Neuronal stem cell (in vitro differentiated cells): ENCODE measurements at regions not wholly inside any gene's neighbourhood (a gene's known extent, or its start where the extent isn't known, plus 50 kb on each side); places are given as distances from the start of the nearest gene placed in this dataset.

Source experiments
- DNase-seq: peaks from one replicate; pipeline ENCODE4 v3.0.0-alpha.2; 2013; ENCODE audit warnings: low spot score
- H2AFZ ChIP-seq: one replicate; pipeline ENCODE4 v1.6.1; 2013; ENCODE audit warnings: mild to moderate bottlenecking, low read length, inconsistent platforms
- H2AK5ac ChIP-seq: 2 replicates; pipeline ENCODE4 v1.6.1; 2013; ENCODE audit warnings: low read depth, mild to moderate bottlenecking, inconsistent platforms, low read length, moderate library complexity, mixed read lengths
- H2BK120ac ChIP-seq: 2 replicates; pipeline ENCODE4 v1.6.1; 2013; ENCODE audit warnings: low read depth, mild to moderate bottlenecking, inconsistent platforms, low read length, moderate library complexity, mixed read lengths
- H2BK12ac ChIP-seq: one replicate; pipeline ENCODE4 v1.6.1; 2013; ENCODE audit warnings: low read length, inconsistent platforms
- H2BK15ac ChIP-seq: 2 replicates; pipeline ENCODE4 v1.6.1; 2013; ENCODE audit warnings: mild to moderate bottlenecking, low read length, inconsistent platforms, mixed read lengths
- H2BK5ac ChIP-seq: one replicate; pipeline ENCODE4 v1.6.1; 2013; ENCODE audit warnings: inconsistent platforms, mild to moderate bottlenecking, low read length, moderate library complexity
- H3K14ac ChIP-seq: one replicate; pipeline ENCODE4 v1.6.1; 2013; ENCODE audit warnings: low read length, inconsistent platforms
- H3K18ac ChIP-seq: 2 replicates; pipeline ENCODE4 v1.6.1; 2013; ENCODE audit warnings: low read length, inconsistent platforms
- H3K23ac ChIP-seq: 2 replicates; pipeline ENCODE4 v1.6.1; 2013; ENCODE audit warnings: low read depth, mild to moderate bottlenecking, mixed read lengths, low read length, inconsistent platforms; ENCODE audit not compliant: poor library complexity
- H3K27ac ChIP-seq: replicated peaks from 3 replicates; pipeline ENCODE4 v1.5.1; 2013; ENCODE audit warnings: low read length, inconsistent platforms
- H3K27me3 ChIP-seq, 3 experiments: 2 replicates each; pipeline ENCODE4 v1.6.1; 2013; ENCODE audit warnings: low read length in 3 of 3, mild to moderate bottlenecking in 2 of 3, inconsistent platforms in 1 of 3, low read depth in 1 of 3, mixed read lengths in 1 of 3, moderate library complexity in 1 of 3; ENCODE audit not compliant: control insufficient read depth in 3 of 3, insufficient read depth in 3 of 3
- H3K36me3 ChIP-seq, 2 donors: replicated peaks in 1 of 2; 2 replicates each; pipeline ENCODE4 v1.6.1; 2013; ENCODE audit warnings: low read length in 2 of 2; ENCODE audit not compliant: control insufficient read depth in 2 of 2, insufficient read depth in 2 of 2
- H3K4ac ChIP-seq: 2 replicates; pipeline ENCODE4 v1.6.1; 2013; ENCODE audit warnings: inconsistent platforms, mild to moderate bottlenecking, low read length, moderate library complexity
- H3K4me1 ChIP-seq, 2 donors: 1 replicate in 1 of 2; 2 replicates in 1 of 2; pipeline ENCODE4 v1.6.1; 2013; ENCODE audit warnings: low read length in 2 of 2, low read depth in 1 of 2; ENCODE audit not compliant: control insufficient read depth in 2 of 2, insufficient read depth in 1 of 2
- H3K4me2 ChIP-seq: one replicate; pipeline ENCODE4 v1.6.1; 2013; ENCODE audit warnings: mild to moderate bottlenecking, low read length, inconsistent platforms; ENCODE audit not compliant: insufficient read depth, poor library complexity, severe bottlenecking
- H3K4me3 ChIP-seq, 2 donors: 2 replicates each; pipeline ENCODE4 v1.5.1; 2013; ENCODE audit warnings: low read length in 2 of 2, mild to moderate bottlenecking in 2 of 2, inconsistent platforms in 1 of 2, moderate library complexity in 1 of 2
- H3K79me1 ChIP-seq: one replicate; pipeline ENCODE4 v1.6.1; 2013; ENCODE audit warnings: low read depth, mild to moderate bottlenecking, inconsistent platforms, low read length, moderate library complexity
- H3K9ac ChIP-seq: one replicate; pipeline ENCODE4 v1.6.1; 2013; ENCODE audit warnings: mild to moderate bottlenecking, low read depth, low read length, inconsistent platforms; ENCODE audit not compliant: poor library complexity
- H3K9me3 ChIP-seq, 2 donors: replicated peaks in 1 of 2; 2 replicates each; pipeline versions ENCODE3 to v1.6.1; 2013; ENCODE audit warnings: low read length in 2 of 2, mild to moderate bottlenecking in 2 of 2, inconsistent platforms in 1 of 2, low read depth in 1 of 2, mixed read lengths in 1 of 2, moderate library complexity in 1 of 2; ENCODE audit not compliant: control insufficient read depth in 2 of 2, insufficient read depth in 1 of 2
- H4K8ac ChIP-seq: one replicate; pipeline ENCODE4 v1.6.1; 2013; ENCODE audit warnings: low read depth, mild to moderate bottlenecking, inconsistent platforms, low read length, moderate library complexity
- H4K91ac ChIP-seq: one replicate; pipeline ENCODE4 v1.6.1; 2013; ENCODE audit warnings: low read length, low read depth, mild to moderate bottlenecking, inconsistent platforms; ENCODE audit not compliant: poor library complexity
- WGBS, 2 donors: extraction: QIAGEN DNeasy Blood & Tissue Kit; methylation state at CpG; one replicate each; pipeline ENCODE4 v1.1.7; 2013; ENCODE audit warnings: missing lambda C conversion rate in 2 of 2, mixed read lengths in 1 of 2; ENCODE audit not compliant: insufficient read length in 2 of 2, insufficient replicate concordance in 1 of 2; ENCODE audit errors: extremely low coverage in 2 of 2; 5-methylcytosine and 5-hydroxymethylcytosine counted together

DNA sequence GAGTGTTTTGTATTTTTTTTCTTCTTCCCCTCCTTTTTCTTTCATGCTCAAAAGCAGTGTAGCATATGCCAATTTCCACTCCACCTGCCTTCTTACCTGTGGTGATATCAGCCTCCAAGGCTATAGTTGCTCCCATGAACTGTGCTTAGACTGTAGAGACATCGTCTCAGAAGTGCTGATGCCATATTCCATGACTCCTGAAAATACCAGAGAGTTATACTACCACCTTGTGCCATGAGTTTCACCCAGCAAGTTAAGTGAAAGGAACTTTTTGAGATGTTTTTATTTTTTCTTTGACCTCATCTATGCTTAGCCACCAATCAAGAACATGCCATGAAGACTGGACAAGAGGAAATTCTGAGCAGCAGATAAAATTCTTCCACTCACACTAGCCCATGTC, 142.8 kb upstream of the SEMA3E start:
- no peaks in the 10 kb centered on the region for H3K36me3 ChIP-seq
- H2BK12ac ChIP-seq: no peak overlapping the region
- no peaks in the 10 kb centered on the region for H3K27me3 ChIP-seq
- no peak overlapping the region for H2BK15ac ChIP-seq
- H3K4ac ChIP-seq: no peak overlapping the region
- no peak overlapping the region for H3K14ac ChIP-seq
- no peak overlapping the region for H3K9ac ChIP-seq
- no peak overlapping the region for H4K8ac ChIP-seq
- no peak overlapping the region for H3K27ac ChIP-seq
- no peak overlapping the region for H2AK5ac ChIP-seq
- DNase-seq: no peak
- no peak overlapping the region for H3K23ac ChIP-seq
- H2AFZ ChIP-seq: no peak overlapping the region
- H3K9me3 ChIP-seq: no peaks in the 10 kb centered on the region
- H3K4me1 ChIP-seq: no peaks in the 10 kb centered on the region
- no CpG with 5 or more reads among the region's 1 CpG for WGBS, 2 donors
- no peak overlapping the region for H2BK5ac ChIP-seq
- no peak overlapping the region for H3K18ac ChIP-seq
- no peak overlapping the region for H3K4me2 ChIP-seq
- no peak overlapping the region for H3K4me3 ChIP-seq
- no peak overlapping the region for H2BK120ac ChIP-seq
- no peaks in the 10 kb centered on the region for H3K79me1 ChIP-seq
- H4K91ac ChIP-seq: no peak overlapping the region

DNA sequence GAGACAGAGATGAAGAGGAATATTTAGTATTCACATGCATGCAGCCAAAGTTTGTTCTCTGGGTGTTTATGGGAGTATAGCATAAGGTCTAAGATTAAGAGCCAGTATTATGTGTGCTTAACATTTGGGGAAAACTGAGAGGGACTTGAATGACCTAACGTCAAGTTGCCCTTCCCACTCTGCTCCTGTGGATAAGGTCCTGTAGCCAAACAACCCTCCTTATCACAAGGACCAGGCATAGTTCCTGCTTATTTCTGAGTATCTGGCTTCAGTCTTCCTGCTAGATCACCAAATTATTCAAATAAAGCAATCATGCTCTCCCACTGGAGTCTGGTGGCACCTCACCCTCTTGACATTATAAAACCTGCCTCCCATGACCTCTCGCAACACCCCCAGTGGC, 137.9 kb upstream of the SEMA3E start:
- H2BK12ac ChIP-seq: no peak overlapping the region
- no peak overlapping the region for H4K91ac ChIP-seq
- H2AFZ ChIP-seq: no peak overlapping the region
- no peak overlapping the region for H4K8ac ChIP-seq
- H3K18ac ChIP-seq: no peak overlapping the region
- H3K9me3 ChIP-seq: no peaks in the 10 kb centered on the region
- no peak overlapping the region for H2BK5ac ChIP-seq
- H3K4me1 ChIP-seq: no peaks in the 10 kb centered on the region
- no peak overlapping the region for H3K4me3 ChIP-seq
- no peaks in the 10 kb centered on the region for H3K36me3 ChIP-seq
- no peak overlapping the region for H3K23ac ChIP-seq
- DNase-seq: no peak
- H3K79me1 ChIP-seq: no peaks in the 10 kb centered on the region
- no peak overlapping the region for H2BK15ac ChIP-seq
- no peak overlapping the region for H3K4ac ChIP-seq
- no peak overlapping the region for H3K9ac ChIP-seq
- H2BK120ac ChIP-seq: no peak overlapping the region
- no peak overlapping the region for H3K14ac ChIP-seq
- H2AK5ac ChIP-seq: no peak overlapping the region
- H3K4me2 ChIP-seq: no peak overlapping the region
- no peak overlapping the region for H3K27ac ChIP-seq
- no peaks in the 10 kb centered on the region for H3K27me3 ChIP-seq
- WGBS, 2 donors: no CpG with 5 or more reads among the region's 2 CpGs

GRCh38 chr7:83782628-83783027, 133.7 kb upstream of the SEMA3E start:
- no peak overlapping the region for H3K4me2 ChIP-seq
- H3K18ac ChIP-seq: no peak overlapping the region
- no peaks in the 10 kb centered on the region for H3K9me3 ChIP-seq
- H3K4me3 ChIP-seq: no peak overlapping the region
- no peak overlapping the region for H3K23ac ChIP-seq
- H3K4ac ChIP-seq: no peak overlapping the region
- H3K27ac ChIP-seq: no peak overlapping the region
- no peaks in the 10 kb centered on the region for H3K4me1 ChIP-seq
- no peaks in the 10 kb centered on the region for H3K36me3 ChIP-seq
- H2AFZ ChIP-seq: no peak overlapping the region
- H3K9ac ChIP-seq: no peak overlapping the region
- H2BK5ac ChIP-seq: no peak overlapping the region
- no peaks in the 10 kb centered on the region for H3K27me3 ChIP-seq
- no peak overlapping the region for H2BK12ac ChIP-seq
- no peak overlapping the region for H3K14ac ChIP-seq
- H3K79me1 ChIP-seq: no peaks in the 10 kb centered on the region
- H2BK15ac ChIP-seq: no peak overlapping the region
- no peak overlapping the region for H4K91ac ChIP-seq
- H4K8ac ChIP-seq: no peak overlapping the region
- H2AK5ac ChIP-seq: no peak overlapping the region
- H2BK120ac ChIP-seq: no peak overlapping the region
- WGBS, 2 donors: no CpG with 5 or more reads among the region's 2 CpGs
- DNase-seq: no peak

DNA sequence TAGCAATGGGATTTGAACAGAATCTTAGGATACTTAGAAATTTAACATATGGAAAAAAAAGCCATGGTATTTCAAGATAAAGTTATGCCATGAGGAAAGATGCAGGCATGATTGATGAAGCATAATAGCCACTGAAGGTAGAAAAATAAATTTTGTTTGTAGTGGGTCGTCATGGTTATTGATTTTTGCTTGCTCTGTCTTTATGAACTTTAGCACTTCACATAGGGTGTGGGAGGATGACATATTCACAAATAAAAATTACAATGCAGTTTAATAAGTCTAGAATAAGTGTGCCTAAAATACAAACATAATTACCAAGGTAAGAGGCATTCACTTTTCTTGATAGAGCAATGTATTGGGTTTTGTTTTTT, 129.1 kb upstream of the SEMA3E start:
- WGBS, 2 donors: no CpG with 5 or more reads among the region's 1 CpG
- H3K9ac ChIP-seq: no peak overlapping the region

More for the DNA sequence above, 129.1 kb upstream of the SEMA3E start:
- no peak overlapping the region for H2AFZ ChIP-seq
- no peak overlapping the region for H3K14ac ChIP-seq
- H2BK15ac ChIP-seq: no peak overlapping the region
- H4K91ac ChIP-seq: no peak overlapping the region
- H3K4me3 ChIP-seq: no peak overlapping the region
- no peaks in the 10 kb centered on the region for H3K4me1 ChIP-seq
- no peaks in the 10 kb centered on the region for H3K36me3 ChIP-seq
- no peaks in the 10 kb centered on the region for H3K79me1 ChIP-seq
- no peak overlapping the region for H4K8ac ChIP-seq
- H3K27me3 ChIP-seq: no peaks in the 10 kb centered on the region
- no peak overlapping the region for H2BK5ac ChIP-seq
- H2AK5ac ChIP-seq: no peak overlapping the region
- no peaks in the 10 kb centered on the region for H3K9me3 ChIP-seq
- no peak overlapping the region for H3K23ac ChIP-seq
- no peak overlapping the region for H3K4ac ChIP-seq
- H3K4me2 ChIP-seq: no peak overlapping the region
- H3K27ac ChIP-seq: no peak overlapping the region
- DNase-seq: no peak
- no peak overlapping the region for H2BK120ac ChIP-seq
- no peak overlapping the region for H2BK12ac ChIP-seq
- no peak overlapping the region for H3K18ac ChIP-seq
